SK-N-SH treated with all-trans-retinoic acid at 6 μM for 48 hours (cell line): ENCODE measurements at regions not wholly inside any gene's neighbourhood (a gene's known extent, or its start where the extent isn't known, plus 50 kb on each side); places are given as distances from the start of the nearest gene placed in this dataset.

Experiments
- OSR1 ChIP-seq: fragments of 250-450 bp; sonication (Bioruptor Pico); IDR thresholded peaks from 2 replicates; pipeline ENCODE4 v1.8.0; 2022; ENCODE audit warnings: moderate library complexity, mild to moderate bottlenecking, inconsistent platforms
- TSHZ2 ChIP-seq: fragments of 250-450 bp; sonication (Bioruptor Pico); IDR thresholded peaks from 2 replicates; pipeline ENCODE4 v1.5.0; 2020; ENCODE audit warnings: mild to moderate bottlenecking, moderate library complexity
- ZC3H10 ChIP-seq: fragments of 250-450 bp; sonication (Bioruptor Pico); IDR thresholded peaks from 2 replicates; pipeline ENCODE4 v1.5.1; 2021; ENCODE audit warnings: mild to moderate bottlenecking, moderate library complexity
- ZFP3 ChIP-seq: fragments of 250-450 bp; sonication (Bioruptor Pico); IDR thresholded peaks from 2 replicates; pipeline ENCODE4 v1.5.0; 2020; ENCODE audit warnings: mild to moderate bottlenecking, moderate library complexity
- ZFP30 ChIP-seq: fragments of 450-650 bp; formaldehyde crosslinking; IDR thresholded peaks from 2 replicates; pipeline ENCODE4 v1.5.0; 2022; ENCODE audit warnings: mild to moderate bottlenecking, moderate library complexity
- TF ChIP-seq, protein P1 (sequence below): fragments of 250-450 bp; sonication (Bioruptor Pico); IDR thresholded peaks from 2 replicates; pipeline ENCODE4 v1.8.0; 2021; ENCODE audit warnings: low read depth, mild to moderate bottlenecking, moderate library complexity, borderline replicate concordance

- TF ChIP-seq TSHZ2 (CRISPR knock-in tag) (no peak), ZC3H10 (CRISPR knock-in tag) (no peak), ZFP30 (no peak), ZFP3 (no peak), OSR1 (no peak)
- TF ChIP-seq, protein P1, sequence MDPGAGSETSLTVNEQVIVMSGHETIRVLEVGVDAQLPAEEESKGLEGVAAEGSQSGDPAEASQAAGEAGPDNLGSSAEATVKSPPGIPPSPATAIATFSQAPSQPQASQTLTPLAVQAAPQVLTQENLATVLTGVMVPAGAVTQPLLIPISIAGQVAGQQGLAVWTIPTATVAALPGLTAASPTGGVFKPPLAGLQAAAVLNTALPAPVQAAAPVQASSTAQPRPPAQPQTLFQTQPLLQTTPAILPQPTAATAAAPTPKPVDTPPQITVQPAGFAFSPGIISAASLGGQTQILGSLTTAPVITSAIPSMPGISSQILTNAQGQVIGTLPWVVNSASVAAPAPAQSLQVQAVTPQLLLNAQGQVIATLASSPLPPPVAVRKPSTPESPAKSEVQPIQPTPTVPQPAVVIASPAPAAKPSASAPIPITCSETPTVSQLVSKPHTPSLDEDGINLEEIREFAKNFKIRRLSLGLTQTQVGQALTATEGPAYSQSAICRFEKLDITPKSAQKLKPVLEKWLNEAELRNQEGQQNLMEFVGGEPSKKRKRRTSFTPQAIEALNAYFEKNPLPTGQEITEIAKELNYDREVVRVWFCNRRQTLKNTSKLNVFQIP (CRISPR knock-in tag) = no peak
Observed at GRCh38 chr3:78256123-78256522, 1216.2 kb downstream of the ROBO2 start.
